BJ (cell line): ENCODE measurements at regions not wholly inside any gene's neighbourhood (a gene's known extent, or its start where the extent isn't known, plus 50 kb on each side); places are given as distances from the start of the nearest gene placed in this dataset.
"Not testable (repeated sequence)": the region's sequence is repeated elsewhere in the genome, so short reads cannot be mapped to it uniquely, and the experiment has no call there.

Experiments used
- CTCF ChIA-PET: fragments of 350-600 bp; formaldehyde crosslinking; extraction: SDS; loops from one replicate; lab custom pipeline; 2021; ENCODE audit warnings: antibody characterized with exemption, inconsistent platforms; lab: Yijun Ruan, JAX
- POLR2A ChIA-PET: fragments of 300-600 bp; sonication (Branson Sonifier 250); formaldehyde crosslinking; extraction: SDS; loops from one replicate; lab custom pipeline; 2021; ENCODE audit warnings: antibody characterized with exemption; lab: Charles Lee
- DNase-seq: peaks from one replicate; pipeline ENCODE4 v3.0.0-alpha.2; 2011; ENCODE audit warnings: low read depth
- H3K27me3 ChIP-seq: 2 replicates; pipeline ENCODE4 v1.6.0; 2011; ENCODE audit warnings: low read length; ENCODE audit not compliant: control insufficient read depth, insufficient read depth
- H3K36me3 ChIP-seq: 2 replicates; pipeline ENCODE4 v1.5.1; 2011; ENCODE audit warnings: low read length; ENCODE audit not compliant: control insufficient read depth, insufficient read depth
- H3K4me3 ChIP-seq: 2 replicates; pipeline ENCODE4 v1.5.1; 2011; ENCODE audit warnings: low read depth, mild to moderate bottlenecking, control low read depth, low read length
- CTCF ChIP-seq: IDR thresholded peaks from 2 replicates; pipeline ENCODE4 v1.5.1; 2011; ENCODE audit warnings: low read depth, mild to moderate bottlenecking, control low read depth, inconsistent platforms, low read length, moderate library complexity; ENCODE audit not compliant: insufficient read depth

- ChIA-PET CTCF (no interaction called here), POLR2A (no interaction called here)
- no peak for TF ChIP-seq CTCF
- DNase-seq = no peak
- peaks cover 2% of the 10 kb centered on the region for H3K27me3 ChIP-seq
- no peaks in the 10 kb centered on the region for H3K36me3 ChIP-seq
- H3K4me3 ChIP-seq = no peak overlapping the region
Measured at GRCh38 chrX:952816-953215, 259.6 kb downstream of the CRLF2 start.

GRCh38 chrX:947262-947661 lies 265.2 kb downstream of the CRLF2 start:
- H3K4me3 ChIP-seq, H3K27me3 ChIP-seq, DNase-seq, CTCF ChIA-PET, POLR2A ChIA-PET, H3K36me3 ChIP-seq: not testable (repeated sequence)

GRCh38 chrX:943035-943434 lies 269.4 kb downstream of the CRLF2 start:
- ChIA-PET POLR2A (no interaction called here), CTCF (no interaction called here)
- H3K36me3 ChIP-seq = no peaks in the 10 kb centered on the region
- H3K4me3 ChIP-seq = no peak overlapping the region
- peaks cover 8% of the 10 kb centered on the region for H3K27me3 ChIP-seq
- no peak for DNase-seq
- no peak for TF ChIP-seq CTCF

- ChIA-PET POLR2A (no interaction called here), CTCF (no interaction called here)
- no peak overlapping the region for H3K4me3 ChIP-seq
- no peak for TF ChIP-seq CTCF
- H3K36me3 ChIP-seq = no peaks in the 10 kb centered on the region
- DNase-seq = no peak
- H3K27me3 ChIP-seq = peaks cover 8% of the 10 kb centered on the region
Measured at GRCh38 chrX:940691-941090, 271.8 kb downstream of the CRLF2 start.

- Histone ChIP-seq H3K27me3 (peaks cover 8% of the 10 kb centered on the region), H3K4me3 (peak overlapping the region; percentile 27), H3K36me3 (no peaks in the 10 kb centered on the region)
- POLR2A ChIA-PET = no interaction called here
- DNase-seq = no peak
- TF ChIP-seq CTCF = no peak
- CTCF ChIA-PET = no interaction called here
Measured at GRCh38 chrX:936979-937769, 275.3 kb downstream of the CRLF2 start.

- no peaks in the 10 kb centered on the region for H3K27me3 ChIP-seq
- CTCF ChIA-PET = no interaction called here
- H3K4me3 ChIP-seq = no peak overlapping the region
- no peak for DNase-seq
- H3K36me3 ChIP-seq = no peaks in the 10 kb centered on the region
- no peak for TF ChIP-seq CTCF
- POLR2A ChIA-PET = no interaction called here
Measured at GRCh38 chrX:933611-934010, 278.8 kb downstream of the CRLF2 start.
